ENCODE measurements at regions not wholly inside any gene's neighbourhood (a gene's known extent, or its start where the extent isn't known, plus 50 kb on each side); places are given as distances from the start of the nearest gene placed in this dataset.

DNA sequence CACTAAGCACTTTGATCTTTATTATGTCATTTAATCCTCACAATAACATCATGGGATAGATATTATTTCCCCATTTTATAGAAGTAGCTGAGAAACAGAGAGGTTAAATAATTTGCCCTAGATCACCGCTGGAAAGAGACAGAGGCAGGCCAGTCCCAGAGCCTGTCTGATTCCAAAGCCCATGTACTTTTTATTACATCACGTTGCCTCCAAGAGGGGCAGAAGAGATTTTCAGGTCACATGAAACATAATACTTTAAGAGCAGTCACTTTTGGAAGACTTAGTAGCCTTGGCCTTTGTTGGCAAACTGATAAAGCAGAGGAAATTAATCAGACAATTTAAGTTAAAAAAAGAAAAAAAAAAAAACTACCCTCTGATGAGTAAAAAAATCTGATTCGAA lies 200.2 kb upstream of the ARHGAP20 start:
- TF ChIP-seq, protein P1, sequence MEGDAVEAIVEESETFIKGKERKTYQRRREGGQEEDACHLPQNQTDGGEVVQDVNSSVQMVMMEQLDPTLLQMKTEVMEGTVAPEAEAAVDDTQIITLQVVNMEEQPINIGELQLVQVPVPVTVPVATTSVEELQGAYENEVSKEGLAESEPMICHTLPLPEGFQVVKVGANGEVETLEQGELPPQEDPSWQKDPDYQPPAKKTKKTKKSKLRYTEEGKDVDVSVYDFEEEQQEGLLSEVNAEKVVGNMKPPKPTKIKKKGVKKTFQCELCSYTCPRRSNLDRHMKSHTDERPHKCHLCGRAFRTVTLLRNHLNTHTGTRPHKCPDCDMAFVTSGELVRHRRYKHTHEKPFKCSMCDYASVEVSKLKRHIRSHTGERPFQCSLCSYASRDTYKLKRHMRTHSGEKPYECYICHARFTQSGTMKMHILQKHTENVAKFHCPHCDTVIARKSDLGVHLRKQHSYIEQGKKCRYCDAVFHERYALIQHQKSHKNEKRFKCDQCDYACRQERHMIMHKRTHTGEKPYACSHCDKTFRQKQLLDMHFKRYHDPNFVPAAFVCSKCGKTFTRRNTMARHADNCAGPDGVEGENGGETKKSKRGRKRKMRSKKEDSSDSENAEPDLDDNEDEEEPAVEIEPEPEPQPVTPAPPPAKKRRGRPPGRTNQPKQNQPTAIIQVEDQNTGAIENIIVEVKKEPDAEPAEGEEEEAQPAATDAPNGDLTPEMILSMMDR (IDR thresholded peaks at IDR 0.05 in 8 of 11, conservative IDR thresholded peaks at IDR 0.05 in 3 of 11), result no peak
- TF ChIP-seq POLR2A (IDR thresholded peaks at IDR 0.05) (no peak), POLR2AphosphoS5 (IDR thresholded peaks at IDR 0.05) (no peak)

All from spleen (tissue), 7 donors.